SK-N-SH treated with all-trans-retinoic acid at 6 μM for 48 hours (cell line): ENCODE measurements at regions not wholly inside any gene's neighbourhood (a gene's known extent, or its start where the extent isn't known, plus 50 kb on each side); places are given as distances from the start of the nearest gene placed in this dataset.

Experiments used
- ATAC-seq: fragments of 200-7000 bp; cut with Tn5 transposase; 3 replicates; pipeline ENCODE4 v1.9.1; 2020; ENCODE audit warnings: mild to moderate bottlenecking, moderate library complexity
- ARNTL ChIP-seq: fragments of 450-650 bp; formaldehyde crosslinking; IDR thresholded peaks from 2 replicates; pipeline ENCODE4 v1.5.0; 2020; ENCODE audit warnings: low read depth, mild to moderate bottlenecking, moderate library complexity, borderline replicate concordance
- BACH2 ChIP-seq: fragments of 250-450 bp; sonication (Bioruptor Pico); IDR thresholded peaks from 2 replicates; pipeline ENCODE4 v1.9.0; 2021; ENCODE audit warnings: mild to moderate bottlenecking, borderline replicate concordance
- ESRRG ChIP-seq: fragments of 250-450 bp; sonication (Bioruptor Pico); IDR thresholded peaks from 2 replicates; pipeline ENCODE4 v1.6.1; 2021; ENCODE audit warnings: mild to moderate bottlenecking
- GLIS3 ChIP-seq: fragments of 250-450 bp; sonication (Bioruptor Pico); IDR thresholded peaks from 2 replicates; pipeline ENCODE4 v1.5.0; 2020; ENCODE audit warnings: mild to moderate bottlenecking, moderate library complexity
- ISL1 ChIP-seq: fragments of 250-450 bp; sonication (Bioruptor Pico); IDR thresholded peaks from 2 replicates; pipeline ENCODE4 v2.1.2; 2022; ENCODE audit warnings: mild to moderate bottlenecking, moderate library complexity
- OSR1 ChIP-seq: fragments of 250-450 bp; sonication (Bioruptor Pico); IDR thresholded peaks from 2 replicates; pipeline ENCODE4 v1.8.0; 2022; ENCODE audit warnings: moderate library complexity, mild to moderate bottlenecking, inconsistent platforms
- PPARA ChIP-seq: fragments of 250-450 bp; sonication (Bioruptor Pico); IDR thresholded peaks from 2 replicates; pipeline ENCODE4 v1.5.0; 2020; ENCODE audit warnings: mild to moderate bottlenecking, borderline replicate concordance
- RARB ChIP-seq: fragments of 250-450 bp; sonication (Bioruptor Pico); IDR thresholded peaks from 2 replicates; pipeline ENCODE4 v1.8.0; 2021; ENCODE audit warnings: mild to moderate bottlenecking, moderate library complexity
- SNAI2 ChIP-seq: fragments of 250-450 bp; sonication (Bioruptor Pico); IDR thresholded peaks from 2 replicates; pipeline ENCODE4 v1.5.0; 2020; ENCODE audit warnings: mild to moderate bottlenecking, moderate library complexity
- TCF4 ChIP-seq: fragments of 250-450 bp; sonication (Bioruptor Pico); IDR thresholded peaks from 2 replicates; pipeline ENCODE4 v1.8.0; 2021; ENCODE audit warnings: mild to moderate bottlenecking, moderate library complexity, borderline replicate concordance
- TOX ChIP-seq: fragments of 250-450 bp; sonication (Bioruptor Pico); IDR thresholded peaks from 2 replicates; pipeline ENCODE4 v1.8.0; 2021; ENCODE audit warnings: mild to moderate bottlenecking, moderate library complexity, borderline replicate concordance
- ZC3H10 ChIP-seq: fragments of 250-450 bp; sonication (Bioruptor Pico); IDR thresholded peaks from 2 replicates; pipeline ENCODE4 v1.5.1; 2021; ENCODE audit warnings: mild to moderate bottlenecking, moderate library complexity
- ZFP3 ChIP-seq: fragments of 250-450 bp; sonication (Bioruptor Pico); IDR thresholded peaks from 2 replicates; pipeline ENCODE4 v1.5.0; 2020; ENCODE audit warnings: mild to moderate bottlenecking, moderate library complexity
- ZFP30 ChIP-seq: fragments of 450-650 bp; formaldehyde crosslinking; IDR thresholded peaks from 2 replicates; pipeline ENCODE4 v1.5.0; 2022; ENCODE audit warnings: mild to moderate bottlenecking, moderate library complexity
- ZNF8 ChIP-seq: fragments of 450-650 bp; formaldehyde crosslinking; IDR thresholded peaks from 2 replicates; pipeline ENCODE4 v1.5.0; 2020; ENCODE audit warnings: mild to moderate bottlenecking, moderate library complexity
- TF ChIP-seq, protein P1 (sequence below): fragments of 250-450 bp; sonication (Bioruptor Pico); IDR thresholded peaks from 2 replicates; pipeline ENCODE4 v1.5.0; 2020; ENCODE audit warnings: mild to moderate bottlenecking, moderate library complexity
- TF ChIP-seq, protein P2 (sequence below): fragments of 250-450 bp; sonication (Bioruptor Pico); IDR thresholded peaks from 2 replicates; pipeline ENCODE4 v1.8.0; 2021; ENCODE audit warnings: low read depth, mild to moderate bottlenecking, moderate library complexity, borderline replicate concordance
- TF ChIP-seq, protein P3 (sequence below): fragments of 250-450 bp; sonication (Bioruptor Pico); IDR thresholded peaks from 2 replicates; pipeline ENCODE4 v1.8.0; 2020; ENCODE audit warnings: mild to moderate bottlenecking, moderate library complexity, borderline replicate concordance
- TF ChIP-seq, protein P4 (sequence below): fragments of 250-450 bp; sonication (Bioruptor Pico); IDR thresholded peaks from 2 replicates; pipeline ENCODE4 v1.5.1; 2020; ENCODE audit warnings: low read depth, mild to moderate bottlenecking, moderate library complexity
- TF ChIP-seq, protein P5 (sequence below): fragments of 250-450 bp; sonication (Bioruptor Pico); IDR thresholded peaks from 2 replicates; pipeline ENCODE4 v1.5.1; 2021; ENCODE audit warnings: mild to moderate bottlenecking, moderate library complexity

DNA sequence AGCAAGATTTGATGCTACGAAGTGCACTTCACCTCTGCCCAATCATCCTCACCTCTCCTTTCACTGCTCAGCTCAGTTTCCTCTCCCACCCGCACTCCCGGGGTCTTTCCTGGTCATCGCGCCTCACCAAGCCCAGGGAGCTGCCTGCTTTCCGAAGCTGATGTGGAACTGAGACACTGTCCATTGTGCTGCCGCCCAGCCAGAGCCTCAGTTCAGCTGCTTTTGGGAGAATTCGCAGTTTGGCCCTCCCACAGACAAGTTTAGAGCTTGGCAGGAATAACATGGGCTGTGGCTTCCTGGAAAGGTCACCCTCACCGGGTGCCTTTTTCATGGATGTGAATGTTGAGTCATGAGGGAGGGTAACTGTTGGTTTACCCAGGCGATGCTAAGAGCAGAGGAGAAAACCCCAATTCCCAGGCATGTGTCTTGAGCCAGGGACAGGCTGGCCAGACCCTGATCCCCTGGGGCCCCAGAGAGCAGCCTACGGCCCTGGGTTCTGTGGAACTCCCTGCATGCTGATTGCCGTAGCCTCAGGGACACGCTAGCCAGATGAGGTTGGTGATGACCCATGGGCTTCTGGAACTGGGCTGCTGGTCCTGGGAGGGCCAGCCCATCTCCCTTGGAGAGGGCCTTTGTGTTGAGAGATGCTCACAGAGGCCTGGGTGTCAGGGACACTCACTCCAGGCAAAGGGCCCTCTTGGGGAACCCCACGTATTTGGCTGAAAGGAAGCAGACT is 1687.5 kb downstream of the TP53TG3F start (continued):
- TF ChIP-seq, protein P1, sequence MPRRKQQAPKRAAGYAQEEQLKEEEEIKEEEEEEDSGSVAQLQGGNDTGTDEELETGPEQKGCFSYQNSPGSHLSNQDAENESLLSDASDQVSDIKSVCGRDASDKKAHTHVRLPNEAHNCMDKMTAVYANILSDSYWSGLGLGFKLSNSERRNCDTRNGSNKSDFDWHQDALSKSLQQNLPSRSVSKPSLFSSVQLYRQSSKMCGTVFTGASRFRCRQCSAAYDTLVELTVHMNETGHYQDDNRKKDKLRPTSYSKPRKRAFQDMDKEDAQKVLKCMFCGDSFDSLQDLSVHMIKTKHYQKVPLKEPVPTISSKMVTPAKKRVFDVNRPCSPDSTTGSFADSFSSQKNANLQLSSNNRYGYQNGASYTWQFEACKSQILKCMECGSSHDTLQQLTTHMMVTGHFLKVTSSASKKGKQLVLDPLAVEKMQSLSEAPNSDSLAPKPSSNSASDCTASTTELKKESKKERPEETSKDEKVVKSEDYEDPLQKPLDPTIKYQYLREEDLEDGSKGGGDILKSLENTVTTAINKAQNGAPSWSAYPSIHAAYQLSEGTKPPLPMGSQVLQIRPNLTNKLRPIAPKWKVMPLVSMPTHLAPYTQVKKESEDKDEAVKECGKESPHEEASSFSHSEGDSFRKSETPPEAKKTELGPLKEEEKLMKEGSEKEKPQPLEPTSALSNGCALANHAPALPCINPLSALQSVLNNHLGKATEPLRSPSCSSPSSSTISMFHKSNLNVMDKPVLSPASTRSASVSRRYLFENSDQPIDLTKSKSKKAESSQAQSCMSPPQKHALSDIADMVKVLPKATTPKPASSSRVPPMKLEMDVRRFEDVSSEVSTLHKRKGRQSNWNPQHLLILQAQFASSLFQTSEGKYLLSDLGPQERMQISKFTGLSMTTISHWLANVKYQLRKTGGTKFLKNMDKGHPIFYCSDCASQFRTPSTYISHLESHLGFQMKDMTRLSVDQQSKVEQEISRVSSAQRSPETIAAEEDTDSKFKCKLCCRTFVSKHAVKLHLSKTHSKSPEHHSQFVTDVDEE (CRISPR knock-in tag), result no peak
- no peak for TF ChIP-seq RARB (CRISPR knock-in tag)

DNA sequence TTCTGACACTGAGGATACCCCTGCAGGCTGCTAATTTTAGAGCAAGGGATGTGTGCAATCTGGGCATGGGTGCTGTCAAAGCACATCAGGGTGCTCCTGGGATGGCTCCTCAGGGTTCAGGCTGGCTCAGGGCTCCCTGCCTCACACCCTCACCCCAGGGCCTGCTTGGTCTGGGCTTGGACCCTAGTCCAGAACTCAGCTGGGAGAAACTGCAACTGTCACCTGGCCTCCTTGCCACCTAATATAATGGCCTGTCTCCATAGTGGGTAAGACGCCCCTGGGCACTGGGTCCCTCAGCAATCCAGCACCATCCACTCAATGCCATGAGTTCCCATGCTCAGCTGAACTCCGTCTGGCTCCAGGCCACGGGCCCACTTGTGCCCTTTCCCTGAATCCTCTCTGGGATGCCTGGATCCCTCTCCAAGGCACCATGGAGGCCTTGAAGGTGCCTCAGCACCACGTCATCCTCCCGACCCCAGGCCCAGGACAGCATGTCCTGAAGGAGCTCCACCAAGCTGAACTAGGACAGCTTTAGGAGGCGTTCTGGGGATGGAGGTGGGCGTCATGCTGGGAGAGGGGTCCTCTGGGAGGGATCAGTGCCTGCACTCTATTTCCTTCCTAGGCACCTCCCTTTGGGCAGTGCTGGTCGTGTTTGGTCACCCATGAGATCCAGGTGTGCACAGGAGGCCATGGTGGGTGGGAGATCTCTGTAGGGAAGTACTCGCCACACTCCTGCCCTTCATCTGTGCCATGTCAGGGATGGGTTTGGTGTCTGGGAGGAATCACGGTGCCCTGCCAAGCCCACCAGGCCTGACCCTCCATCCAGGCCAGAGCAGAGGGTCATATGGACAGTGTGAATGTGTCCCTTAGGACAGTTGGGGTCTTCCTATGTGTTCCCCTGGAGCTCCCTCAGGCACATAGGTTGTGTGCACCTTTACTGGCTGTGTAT is 1688.4 kb downstream of the TP53TG3F start:
- TF ChIP-seq ESRRG (CRISPR knock-in tag) (no peak), ISL1 (no peak), ZFP30 (CRISPR knock-in tag) (no peak), ZNF8 (CRISPR knock-in tag) (no peak), ARNTL (CRISPR knock-in tag) (no peak), PPARA (CRISPR knock-in tag) (no peak), TCF4 (CRISPR knock-in tag) (no peak), SNAI2 (no peak), ZC3H10 (CRISPR knock-in tag) (no peak), TOX (no peak), ZFP3 (CRISPR knock-in tag) (no peak), RARB (CRISPR knock-in tag) (no peak), GLIS3 (CRISPR knock-in tag) (no peak), BACH2 (CRISPR knock-in tag) (no peak), OSR1 (CRISPR knock-in tag) (no peak)
- TF ChIP-seq, protein P1 (CRISPR knock-in tag), result no peak
- TF ChIP-seq, protein P2, sequence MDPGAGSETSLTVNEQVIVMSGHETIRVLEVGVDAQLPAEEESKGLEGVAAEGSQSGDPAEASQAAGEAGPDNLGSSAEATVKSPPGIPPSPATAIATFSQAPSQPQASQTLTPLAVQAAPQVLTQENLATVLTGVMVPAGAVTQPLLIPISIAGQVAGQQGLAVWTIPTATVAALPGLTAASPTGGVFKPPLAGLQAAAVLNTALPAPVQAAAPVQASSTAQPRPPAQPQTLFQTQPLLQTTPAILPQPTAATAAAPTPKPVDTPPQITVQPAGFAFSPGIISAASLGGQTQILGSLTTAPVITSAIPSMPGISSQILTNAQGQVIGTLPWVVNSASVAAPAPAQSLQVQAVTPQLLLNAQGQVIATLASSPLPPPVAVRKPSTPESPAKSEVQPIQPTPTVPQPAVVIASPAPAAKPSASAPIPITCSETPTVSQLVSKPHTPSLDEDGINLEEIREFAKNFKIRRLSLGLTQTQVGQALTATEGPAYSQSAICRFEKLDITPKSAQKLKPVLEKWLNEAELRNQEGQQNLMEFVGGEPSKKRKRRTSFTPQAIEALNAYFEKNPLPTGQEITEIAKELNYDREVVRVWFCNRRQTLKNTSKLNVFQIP (CRISPR knock-in tag), result no peak
- TF ChIP-seq, protein P3, sequence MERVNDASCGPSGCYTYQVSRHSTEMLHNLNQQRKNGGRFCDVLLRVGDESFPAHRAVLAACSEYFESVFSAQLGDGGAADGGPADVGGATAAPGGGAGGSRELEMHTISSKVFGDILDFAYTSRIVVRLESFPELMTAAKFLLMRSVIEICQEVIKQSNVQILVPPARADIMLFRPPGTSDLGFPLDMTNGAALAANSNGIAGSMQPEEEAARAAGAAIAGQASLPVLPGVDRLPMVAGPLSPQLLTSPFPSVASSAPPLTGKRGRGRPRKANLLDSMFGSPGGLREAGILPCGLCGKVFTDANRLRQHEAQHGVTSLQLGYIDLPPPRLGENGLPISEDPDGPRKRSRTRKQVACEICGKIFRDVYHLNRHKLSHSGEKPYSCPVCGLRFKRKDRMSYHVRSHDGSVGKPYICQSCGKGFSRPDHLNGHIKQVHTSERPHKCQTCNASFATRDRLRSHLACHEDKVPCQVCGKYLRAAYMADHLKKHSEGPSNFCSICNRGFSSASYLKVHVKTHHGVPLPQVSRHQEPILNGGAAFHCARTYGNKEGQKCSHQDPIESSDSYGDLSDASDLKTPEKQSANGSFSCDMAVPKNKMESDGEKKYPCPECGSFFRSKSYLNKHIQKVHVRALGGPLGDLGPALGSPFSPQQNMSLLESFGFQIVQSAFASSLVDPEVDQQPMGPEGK (CRISPR knock-in tag), result no peak
- TF ChIP-seq, protein P4, sequence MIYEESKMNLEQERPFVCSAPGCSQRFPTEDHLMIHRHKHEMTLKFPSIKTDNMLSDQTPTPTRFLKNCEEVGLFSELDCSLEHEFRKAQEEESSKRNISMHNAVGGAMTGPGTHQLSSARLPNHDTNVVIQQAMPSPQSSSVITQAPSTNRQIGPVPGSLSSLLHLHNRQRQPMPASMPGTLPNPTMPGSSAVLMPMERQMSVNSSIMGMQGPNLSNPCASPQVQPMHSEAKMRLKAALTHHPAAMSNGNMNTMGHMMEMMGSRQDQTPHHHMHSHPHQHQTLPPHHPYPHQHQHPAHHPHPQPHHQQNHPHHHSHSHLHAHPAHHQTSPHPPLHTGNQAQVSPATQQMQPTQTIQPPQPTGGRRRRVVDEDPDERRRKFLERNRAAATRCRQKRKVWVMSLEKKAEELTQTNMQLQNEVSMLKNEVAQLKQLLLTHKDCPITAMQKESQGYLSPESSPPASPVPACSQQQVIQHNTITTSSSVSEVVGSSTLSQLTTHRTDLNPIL (CRISPR knock-in tag), result no peak
- TF ChIP-seq, protein P5, sequence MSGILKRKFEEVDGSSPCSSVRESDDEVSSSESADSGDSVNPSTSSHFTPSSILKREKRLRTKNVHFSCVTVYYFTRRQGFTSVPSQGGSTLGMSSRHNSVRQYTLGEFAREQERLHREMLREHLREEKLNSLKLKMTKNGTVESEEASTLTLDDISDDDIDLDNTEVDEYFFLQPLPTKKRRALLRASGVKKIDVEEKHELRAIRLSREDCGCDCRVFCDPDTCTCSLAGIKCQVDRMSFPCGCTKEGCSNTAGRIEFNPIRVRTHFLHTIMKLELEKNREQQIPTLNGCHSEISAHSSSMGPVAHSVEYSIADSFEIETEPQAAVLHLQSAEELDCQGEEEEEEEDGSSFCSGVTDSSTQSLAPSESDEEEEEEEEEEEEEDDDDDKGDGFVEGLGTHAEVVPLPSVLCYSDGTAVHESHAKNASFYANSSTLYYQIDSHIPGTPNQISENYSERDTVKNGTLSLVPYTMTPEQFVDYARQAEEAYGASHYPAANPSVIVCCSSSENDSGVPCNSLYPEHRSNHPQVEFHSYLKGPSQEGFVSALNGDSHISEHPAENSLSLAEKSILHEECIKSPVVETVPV (CRISPR knock-in tag), result no peak
- no peak for ATAC-seq
